MM.1S (cell line): ENCODE measurements at regions not wholly inside any gene's neighbourhood (a gene's known extent, or its start where the extent isn't known, plus 50 kb on each side); places are given as distances from the start of the nearest gene placed in this dataset.

ENCODE experiments used
- DNase-seq: peaks from one replicate; pipeline ENCODE4 v3.0.0-alpha.2; 2015
- H2AFZ ChIP-seq: fragments of 300-600 bp; sonication (generic); 2 replicates; pipeline ENCODE4 v1.6.0; 2016; ENCODE audit warnings: antibody characterized with exemption, low read length
- H3F3A ChIP-seq: fragments of 300-600 bp; sonication (generic); 2 replicates; pipeline ENCODE4 v1.6.1; 2016; ENCODE audit warnings: mild to moderate bottlenecking, antibody characterized with exemption, low read length, moderate library complexity, mixed read lengths; ENCODE audit not compliant: insufficient read depth
- H3K27ac ChIP-seq: fragments of 300-600 bp; sonication (generic); 2 replicates; pipeline ENCODE4 v1.5.1; 2016; ENCODE audit warnings: mild to moderate bottlenecking, low read length
- H3K27me3 ChIP-seq: fragments of 300-600 bp; sonication (generic); replicated peaks from 2 replicates; pipeline ENCODE4 v1.6.0; 2016; ENCODE audit warnings: low read length; ENCODE audit not compliant: insufficient read depth
- H3K36me3 ChIP-seq: fragments of 300-600 bp; sonication (generic); replicated peaks from 2 replicates; pipeline ENCODE4 v1.6.1; 2016; ENCODE audit warnings: mild to moderate bottlenecking, low read length, mixed read lengths; ENCODE audit not compliant: insufficient read depth
- H3K4me1 ChIP-seq: fragments of 300-600 bp; sonication (generic); 2 replicates; pipeline ENCODE4 v1.6.1; 2016; ENCODE audit warnings: low read length, mixed read lengths
- H3K4me2 ChIP-seq: fragments of 300-600 bp; sonication (generic); 2 replicates; pipeline ENCODE4 v1.6.0; 2016; ENCODE audit warnings: low read depth, low read length
- H3K4me3 ChIP-seq: fragments of 300-600 bp; sonication (generic); 2 replicates; pipeline ENCODE4 v1.5.1; 2016; ENCODE audit warnings: low read length, mixed read lengths
- H3K79me2 ChIP-seq: fragments of 300-600 bp; sonication (generic); 2 replicates; pipeline ENCODE4 v1.6.1; 2016; ENCODE audit warnings: mixed run types, low read length, mixed read lengths
- H3K9ac ChIP-seq: fragments of 300-600 bp; sonication (generic); 2 replicates; pipeline ENCODE4 v1.6.1; 2016; ENCODE audit warnings: low read length, mixed read lengths
- H3K9me2 ChIP-seq: fragments of 300-600 bp; sonication (generic); replicated peaks from 2 replicates; pipeline ENCODE4 v1.6.1; 2016; ENCODE audit warnings: mild to moderate bottlenecking, low read length, mixed read lengths; ENCODE audit not compliant: insufficient read depth
- H3K9me3 ChIP-seq: fragments of 300-600 bp; sonication (generic); replicated peaks from 2 replicates; pipeline ENCODE4 v1.6.1; 2016; ENCODE audit warnings: mild to moderate bottlenecking, low read length, mixed read lengths; ENCODE audit not compliant: insufficient read depth
- H4K20me1 ChIP-seq: fragments of 300-600 bp; sonication (generic); 2 replicates; pipeline ENCODE4 v1.6.1; 2016; ENCODE audit warnings: mild to moderate bottlenecking, low read length, moderate library complexity, mixed read lengths; ENCODE audit not compliant: insufficient read depth
- EZH2 ChIP-seq: fragments of 300-600 bp; sonication (generic); optimal IDR thresholded peaks from 2 replicates; pipeline ENCODE3; 2017; ENCODE audit warnings: low read depth, mild to moderate bottlenecking, antibody characterized with exemption, low read length, mixed read lengths
- EZH2phosphoT487 ChIP-seq: fragments of 300-600 bp; sonication (generic); IDR thresholded peaks from 2 replicates; pipeline ENCODE4 v1.6.1; 2018; ENCODE audit warnings: antibody characterized with exemption, low read length
- TF ChIP-seq, protein P1 (sequence below): fragments of 300-600 bp; sonication (generic); IDR thresholded peaks from 2 replicates; pipeline ENCODE4 v1.5.1; 2016; ENCODE audit warnings: antibody characterized with exemption, low read length, mixed read lengths

DNA sequence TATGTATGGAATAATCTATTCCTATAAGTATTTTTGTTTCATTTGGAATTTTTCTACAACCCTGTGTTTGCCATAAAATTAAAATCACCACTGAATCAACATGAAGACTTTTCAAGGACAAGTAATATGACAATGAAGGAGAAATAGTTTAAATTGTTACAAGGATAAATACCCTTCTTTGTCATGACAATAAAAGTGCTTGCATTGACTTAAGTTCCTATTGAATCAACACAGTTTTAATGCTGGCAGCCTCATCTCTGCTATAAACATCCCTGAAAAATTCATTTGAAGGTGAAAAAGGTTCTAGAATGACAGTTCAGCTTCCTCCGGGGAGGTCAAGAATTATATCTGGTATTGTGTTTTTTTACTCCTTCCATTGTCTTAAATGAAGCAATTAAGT is 1105.1 kb upstream of the CDH9 start:
- no peaks in the 10 kb centered on the region for H3K4me1 ChIP-seq
- no peak overlapping the region for H3K9ac ChIP-seq
- no peak for DNase-seq
- TF ChIP-seq, protein P1, sequence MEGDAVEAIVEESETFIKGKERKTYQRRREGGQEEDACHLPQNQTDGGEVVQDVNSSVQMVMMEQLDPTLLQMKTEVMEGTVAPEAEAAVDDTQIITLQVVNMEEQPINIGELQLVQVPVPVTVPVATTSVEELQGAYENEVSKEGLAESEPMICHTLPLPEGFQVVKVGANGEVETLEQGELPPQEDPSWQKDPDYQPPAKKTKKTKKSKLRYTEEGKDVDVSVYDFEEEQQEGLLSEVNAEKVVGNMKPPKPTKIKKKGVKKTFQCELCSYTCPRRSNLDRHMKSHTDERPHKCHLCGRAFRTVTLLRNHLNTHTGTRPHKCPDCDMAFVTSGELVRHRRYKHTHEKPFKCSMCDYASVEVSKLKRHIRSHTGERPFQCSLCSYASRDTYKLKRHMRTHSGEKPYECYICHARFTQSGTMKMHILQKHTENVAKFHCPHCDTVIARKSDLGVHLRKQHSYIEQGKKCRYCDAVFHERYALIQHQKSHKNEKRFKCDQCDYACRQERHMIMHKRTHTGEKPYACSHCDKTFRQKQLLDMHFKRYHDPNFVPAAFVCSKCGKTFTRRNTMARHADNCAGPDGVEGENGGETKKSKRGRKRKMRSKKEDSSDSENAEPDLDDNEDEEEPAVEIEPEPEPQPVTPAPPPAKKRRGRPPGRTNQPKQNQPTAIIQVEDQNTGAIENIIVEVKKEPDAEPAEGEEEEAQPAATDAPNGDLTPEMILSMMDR, result no peak
- TF ChIP-seq EZH2phosphoT487 (no peak), EZH2 (no peak)
- H3K4me2 ChIP-seq, result no peak overlapping the region
- H4K20me1 ChIP-seq, result no peaks in the 10 kb centered on the region
- H3K79me2 ChIP-seq, result no peaks in the 10 kb centered on the region
- H3K9me2 ChIP-seq, result no peaks in the 10 kb centered on the region
- no peaks in the 10 kb centered on the region for H3F3A ChIP-seq
- H3K27ac ChIP-seq, result no peak overlapping the region
- H3K9me3 ChIP-seq, result no peaks in the 10 kb centered on the region
- H3K36me3 ChIP-seq, result no peaks in the 10 kb centered on the region
- no peak overlapping the region for H2AFZ ChIP-seq
- H3K4me3 ChIP-seq, result no peak overlapping the region
- H3K27me3 ChIP-seq, result no peaks in the 10 kb centered on the region

DNA sequence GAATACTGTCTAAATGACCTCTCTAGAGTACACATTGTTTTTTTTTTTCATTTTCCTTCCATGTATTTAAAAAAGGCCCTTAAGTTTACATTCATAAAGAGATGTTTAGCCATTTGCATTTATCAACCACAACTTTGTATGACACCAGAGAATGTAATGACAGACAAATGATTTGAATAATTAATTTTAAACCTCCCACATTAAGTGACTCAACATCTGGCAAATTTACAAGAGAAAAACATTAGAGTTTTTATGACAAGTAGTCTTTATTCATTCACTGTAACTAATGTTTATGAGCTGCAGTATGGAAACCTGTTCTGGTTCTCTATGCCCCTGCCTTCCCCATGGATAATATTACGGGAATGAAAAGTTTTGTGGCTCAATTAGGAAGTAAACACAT is 1093.8 kb upstream of the CDH9 start:
- no peaks in the 10 kb centered on the region for H3K27me3 ChIP-seq
- H3K9ac ChIP-seq, result no peak overlapping the region
- H2AFZ ChIP-seq, result no peak overlapping the region
- H3K9me2 ChIP-seq, result no peaks in the 10 kb centered on the region
- no peaks in the 10 kb centered on the region for H3F3A ChIP-seq
- H3K4me1 ChIP-seq, result no peaks in the 10 kb centered on the region
- no peaks in the 10 kb centered on the region for H3K9me3 ChIP-seq
- H3K4me2 ChIP-seq, result no peak overlapping the region
- H3K4me3 ChIP-seq, result no peak overlapping the region
- H3K27ac ChIP-seq, result no peak overlapping the region
- H4K20me1 ChIP-seq, result no peaks in the 10 kb centered on the region
- DNase-seq, result no peak
- no peaks in the 10 kb centered on the region for H3K36me3 ChIP-seq
- H3K79me2 ChIP-seq, result no peaks in the 10 kb centered on the region
- TF ChIP-seq, protein P1, result no peak
- TF ChIP-seq EZH2phosphoT487, result no peak
- TF ChIP-seq EZH2, result no peak

DNA sequence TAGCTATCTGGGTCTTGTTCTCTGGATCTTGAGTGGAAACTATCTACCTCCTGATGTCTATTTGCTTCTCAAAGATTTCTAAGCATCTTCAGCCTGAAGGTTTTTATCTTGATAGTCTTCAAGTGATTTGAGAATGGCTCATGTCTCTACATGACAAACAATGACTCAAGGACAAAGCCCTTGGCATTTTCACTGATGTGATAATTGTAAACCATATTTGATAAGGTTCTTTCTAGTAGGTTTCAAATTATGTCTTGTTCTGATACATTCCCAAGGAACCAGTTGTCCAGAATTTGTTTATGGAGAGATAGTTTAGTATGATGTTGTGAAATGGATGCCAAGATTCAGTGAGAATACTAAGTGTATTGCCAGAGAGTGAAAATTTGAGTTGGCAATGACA is 1079.3 kb upstream of the CDH9 start:
- Histone ChIP-seq H3K4me2 (no peak overlapping the region), H3K79me2 (no peaks in the 10 kb centered on the region)
- no peak for DNase-seq

DNA sequence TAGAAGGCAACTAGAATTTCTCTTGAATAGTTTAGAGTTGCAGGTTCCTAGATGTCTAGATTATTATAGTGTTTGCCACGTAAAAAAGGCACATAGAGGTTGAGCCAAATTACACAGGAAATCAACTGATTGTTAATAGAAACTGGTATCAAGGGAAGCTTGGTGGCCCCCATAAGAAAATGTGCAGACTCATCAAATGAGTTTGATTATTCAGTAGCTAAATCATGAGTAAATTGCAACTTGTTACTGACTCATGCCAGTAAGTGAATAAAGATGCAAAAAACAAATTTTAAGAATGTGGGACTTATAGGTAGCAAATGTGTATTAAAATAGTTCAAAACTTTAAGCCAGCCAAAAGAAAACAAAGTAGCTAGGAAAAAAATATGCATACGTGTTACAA is 1078.9 kb upstream of the CDH9 start:
- no peak for DNase-seq
- no peak overlapping the region for H3K9ac ChIP-seq
- TF ChIP-seq EZH2, result no peak
- no peak for TF ChIP-seq EZH2phosphoT487
- TF ChIP-seq, protein P1, result no peak
- H3K36me3 ChIP-seq, result no peaks in the 10 kb centered on the region
- no peak overlapping the region for H3K4me2 ChIP-seq
- no peaks in the 10 kb centered on the region for H3K79me2 ChIP-seq
- H2AFZ ChIP-seq, result no peak overlapping the region
- no peaks in the 10 kb centered on the region for H3K4me1 ChIP-seq
- H4K20me1 ChIP-seq, result no peaks in the 10 kb centered on the region
- no peaks in the 10 kb centered on the region for H3K27me3 ChIP-seq
- H3K27ac ChIP-seq, result no peak overlapping the region
- H3K9me2 ChIP-seq, result no peaks in the 10 kb centered on the region
- no peak overlapping the region for H3K4me3 ChIP-seq
- H3F3A ChIP-seq, result no peaks in the 10 kb centered on the region
- H3K9me3 ChIP-seq, result no peaks in the 10 kb centered on the region

More for the DNA sequence above, 1079.3 kb upstream of the CDH9 start:
- Histone ChIP-seq H3K27me3 (no peaks in the 10 kb centered on the region), H3K9me3 (no peaks in the 10 kb centered on the region), H3K27ac (no peak overlapping the region), H3K9me2 (no peaks in the 10 kb centered on the region), H3K4me1 (no peaks in the 10 kb centered on the region), H3F3A (no peaks in the 10 kb centered on the region), H2AFZ (no peak overlapping the region), H4K20me1 (no peaks in the 10 kb centered on the region), H3K36me3 (no peaks in the 10 kb centered on the region), H3K9ac (no peak overlapping the region), H3K4me3 (no peak overlapping the region)
- TF ChIP-seq EZH2phosphoT487, result no peak
